ENCODE measurements at regions not wholly inside any gene's neighbourhood (a gene's known extent, or its start where the extent isn't known, plus 50 kb on each side); places are given as distances from the start of the nearest gene placed in this dataset.

DNA sequence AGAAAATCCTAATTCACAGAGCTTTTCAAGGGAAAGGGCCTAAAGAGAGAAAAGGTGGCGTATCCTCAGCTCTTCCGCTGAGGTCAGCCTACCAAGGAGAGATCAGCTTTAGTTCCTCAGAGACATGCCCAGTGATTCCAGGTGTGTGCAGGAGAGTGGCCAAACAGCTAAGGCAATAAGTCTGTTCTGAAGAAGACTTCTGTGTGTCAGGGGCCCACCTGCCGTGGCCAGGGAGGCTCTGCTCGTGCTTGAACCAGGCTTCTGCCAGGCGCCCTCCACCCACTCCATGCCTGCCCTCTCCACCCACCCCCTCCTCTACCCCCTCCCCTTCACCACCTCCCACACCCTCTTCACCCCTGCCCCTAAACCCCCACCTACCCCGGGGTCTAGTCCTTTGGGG, 67.4 kb upstream of the ARMC2 start:
- H3K4me3 ChIP-seq (ENCODE audit: low read depth, low read length), result no peak overlapping the region
- TF ChIP-seq, protein P1, sequence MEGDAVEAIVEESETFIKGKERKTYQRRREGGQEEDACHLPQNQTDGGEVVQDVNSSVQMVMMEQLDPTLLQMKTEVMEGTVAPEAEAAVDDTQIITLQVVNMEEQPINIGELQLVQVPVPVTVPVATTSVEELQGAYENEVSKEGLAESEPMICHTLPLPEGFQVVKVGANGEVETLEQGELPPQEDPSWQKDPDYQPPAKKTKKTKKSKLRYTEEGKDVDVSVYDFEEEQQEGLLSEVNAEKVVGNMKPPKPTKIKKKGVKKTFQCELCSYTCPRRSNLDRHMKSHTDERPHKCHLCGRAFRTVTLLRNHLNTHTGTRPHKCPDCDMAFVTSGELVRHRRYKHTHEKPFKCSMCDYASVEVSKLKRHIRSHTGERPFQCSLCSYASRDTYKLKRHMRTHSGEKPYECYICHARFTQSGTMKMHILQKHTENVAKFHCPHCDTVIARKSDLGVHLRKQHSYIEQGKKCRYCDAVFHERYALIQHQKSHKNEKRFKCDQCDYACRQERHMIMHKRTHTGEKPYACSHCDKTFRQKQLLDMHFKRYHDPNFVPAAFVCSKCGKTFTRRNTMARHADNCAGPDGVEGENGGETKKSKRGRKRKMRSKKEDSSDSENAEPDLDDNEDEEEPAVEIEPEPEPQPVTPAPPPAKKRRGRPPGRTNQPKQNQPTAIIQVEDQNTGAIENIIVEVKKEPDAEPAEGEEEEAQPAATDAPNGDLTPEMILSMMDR (IDR thresholded peaks at IDR 0.05; ENCODE audit: low read depth, low read length), result no peak

DNA sequence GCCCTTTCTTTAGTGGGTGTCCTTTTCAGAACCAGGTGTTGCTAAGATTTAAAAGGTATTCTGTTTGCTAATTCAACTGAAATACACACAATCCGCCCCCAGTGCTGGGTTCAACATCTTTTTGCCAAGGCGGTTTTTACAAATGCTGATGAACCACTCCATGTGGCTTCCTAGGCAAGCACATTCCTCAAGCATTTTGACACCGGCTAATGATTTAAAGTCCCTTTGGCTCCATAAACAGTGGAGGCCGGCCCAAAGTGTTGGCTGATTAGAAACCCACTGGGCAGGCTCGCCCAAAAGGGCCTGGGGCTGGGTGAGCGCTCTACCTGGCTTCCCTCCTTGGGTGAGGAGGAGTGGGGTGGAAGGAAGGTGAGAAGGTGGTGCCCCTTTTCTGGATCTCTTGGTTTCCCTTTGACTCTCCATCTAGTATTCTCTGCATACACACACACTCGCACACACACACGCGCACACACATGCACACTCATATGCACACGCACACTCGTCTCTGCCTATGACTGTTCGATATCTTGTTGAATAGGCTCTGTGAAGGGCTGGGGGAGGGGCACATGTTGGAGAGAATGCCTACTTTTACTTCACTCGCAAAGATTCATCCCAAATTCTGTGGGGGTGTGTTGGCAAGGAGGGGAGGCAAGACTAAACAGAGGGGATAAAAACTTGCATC, 66.7 kb upstream of the ARMC2 start:
- TF ChIP-seq, protein P1 (IDR thresholded peaks at IDR 0.05; ENCODE audit: low read depth, low read length), result no peak
- peak overlapping the region; percentile 63 for H3K4me3 ChIP-seq (ENCODE audit: low read depth, low read length)

DNA sequence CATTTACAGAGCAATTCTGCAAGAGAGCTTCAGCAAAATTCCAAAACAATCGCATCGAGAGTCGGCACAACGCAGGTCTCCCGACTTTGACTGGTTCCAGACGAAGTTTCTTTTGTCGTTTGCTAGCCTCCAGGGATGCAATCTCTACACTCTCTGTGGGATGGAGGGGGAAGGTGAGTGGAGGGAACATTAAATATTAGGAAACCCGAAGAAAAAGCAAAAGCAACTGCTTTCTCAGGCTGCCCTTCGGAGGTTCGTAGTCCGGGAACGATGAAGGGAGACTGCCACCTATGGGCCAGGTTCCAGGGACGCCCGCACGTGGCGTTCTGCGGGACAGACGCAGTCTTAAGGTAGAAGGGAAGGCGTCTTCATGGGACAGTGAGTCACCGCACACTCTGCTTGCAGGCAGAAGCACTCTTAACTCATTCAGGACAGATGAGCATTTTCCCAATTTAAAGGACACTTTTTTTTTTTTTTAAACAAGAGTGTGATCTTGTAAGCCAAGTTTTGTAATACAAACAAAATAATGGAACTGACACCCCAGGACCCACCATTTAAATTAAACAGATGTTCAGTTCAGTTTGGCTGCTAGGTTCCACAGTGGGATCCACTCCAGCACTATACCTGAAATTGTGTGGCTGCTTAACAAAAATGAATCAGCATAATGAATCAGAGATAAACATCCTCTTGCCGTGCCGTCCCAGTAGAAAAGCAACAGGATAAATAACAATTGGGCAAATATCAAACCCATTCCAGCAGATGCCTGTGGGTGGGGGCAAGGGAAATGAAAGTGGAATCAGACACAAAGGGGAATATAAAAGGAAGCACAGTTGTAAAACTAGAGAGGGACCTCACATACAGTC, 65.8 kb upstream of the ARMC2 start:
- peak overlapping the region; percentile 63 for H3K4me3 ChIP-seq (ENCODE audit: low read depth, low read length)

DNA sequence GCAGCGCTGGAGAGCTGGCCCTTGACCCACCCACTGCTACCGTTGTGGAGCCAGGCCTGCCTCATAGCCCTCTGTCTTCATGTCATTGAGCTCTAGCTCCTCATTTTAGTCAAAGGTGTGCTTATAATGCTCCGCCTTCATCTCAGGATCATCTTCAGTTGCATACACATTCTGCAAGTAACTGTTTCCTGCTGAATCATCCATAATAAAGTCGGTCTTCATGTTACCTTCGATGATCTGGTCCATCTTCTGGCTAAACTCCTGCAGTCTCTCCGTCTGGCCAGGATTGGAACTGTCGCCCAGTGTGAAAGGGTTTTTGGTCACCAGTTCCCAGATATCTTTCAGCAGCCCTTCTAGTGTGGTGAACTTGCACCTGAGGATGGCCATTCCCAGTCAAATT, 62.6 kb upstream of the ARMC2 start:
- TF ChIP-seq, protein P1 (IDR thresholded peaks at IDR 0.05; ENCODE audit: low read depth, low read length), result no peak
- no peak overlapping the region for H3K4me3 ChIP-seq (ENCODE audit: low read depth, low read length)

More for the DNA sequence above, 65.8 kb upstream of the ARMC2 start:
- TF ChIP-seq, protein P1 (IDR thresholded peaks at IDR 0.05; ENCODE audit: low read depth, low read length), result peak; percentile 71

DNA sequence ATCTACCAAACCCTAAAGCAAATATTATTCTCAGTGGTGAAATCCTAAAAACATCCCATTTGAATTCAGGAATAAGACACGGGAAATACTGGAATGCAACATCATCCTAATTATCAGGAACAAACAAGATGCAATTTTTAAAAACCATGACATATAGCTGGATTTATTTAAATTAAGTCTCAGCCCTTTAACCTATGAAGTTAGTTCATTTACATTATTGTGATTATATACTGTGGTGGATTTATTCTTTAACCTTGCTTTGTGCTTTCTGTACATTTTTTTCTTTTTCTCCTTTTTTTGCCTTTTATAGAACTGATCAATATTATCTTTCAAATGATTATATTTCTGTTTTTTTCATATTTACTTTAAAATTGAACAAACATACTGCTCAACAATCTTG, 59.8 kb upstream of the ARMC2 start:
- TF ChIP-seq, protein P1 (IDR thresholded peaks at IDR 0.05; ENCODE audit: low read depth, low read length), result no peak
- H3K4me3 ChIP-seq (ENCODE audit: low read depth, low read length), result no peak overlapping the region

DNA sequence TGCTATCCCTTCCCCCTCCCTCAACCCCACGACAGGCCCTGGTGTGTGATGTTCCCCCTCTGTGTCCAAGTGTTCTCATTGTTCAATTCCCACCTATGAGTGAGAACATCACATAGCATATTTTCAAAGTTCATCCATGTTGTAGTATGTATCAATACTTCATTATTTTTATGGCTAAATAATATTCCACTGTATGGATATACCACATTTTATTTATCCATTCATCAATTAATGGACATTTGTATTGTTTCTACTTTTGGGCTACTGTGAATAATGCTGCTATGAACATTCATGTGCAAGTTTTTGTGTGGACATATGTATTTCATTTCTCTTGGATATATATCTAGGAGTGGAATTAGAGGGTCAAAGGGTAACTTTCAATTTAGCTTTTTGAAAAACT, 58.7 kb upstream of the ARMC2 start:
- H3K4me3 ChIP-seq (ENCODE audit: low read depth, low read length), result no peak overlapping the region
- TF ChIP-seq, protein P1 (IDR thresholded peaks at IDR 0.05; ENCODE audit: low read depth, low read length), result no peak

DNA sequence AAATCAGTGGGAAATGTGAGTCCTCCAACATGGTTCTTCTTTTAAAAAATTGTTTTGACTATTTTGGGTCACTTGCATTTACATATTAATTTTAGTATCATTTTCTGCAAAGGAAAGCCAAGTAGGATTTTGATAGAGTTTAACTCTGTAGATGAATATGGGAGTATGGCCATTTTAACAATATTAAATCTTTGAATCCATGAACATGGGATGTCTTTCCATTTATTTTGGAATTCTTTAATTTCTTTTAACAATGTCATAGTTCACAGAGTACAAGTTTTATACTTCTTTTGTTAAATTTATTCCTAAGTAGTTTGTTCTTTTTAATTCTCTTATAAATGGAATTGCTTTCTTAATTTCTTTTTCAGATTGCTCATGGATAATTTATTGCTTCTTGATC, 56.5 kb upstream of the ARMC2 start:
- TF ChIP-seq, protein P1 (IDR thresholded peaks at IDR 0.05; ENCODE audit: low read depth, low read length), result no peak
- H3K4me3 ChIP-seq (ENCODE audit: low read depth, low read length), result no peak overlapping the region

Measured in WI38 (cell line).